Amniotic epithelial cell (primary cell): ENCODE measurements at regions not wholly inside any gene's neighbourhood (a gene's known extent, or its start where the extent isn't known, plus 50 kb on each side); places are given as distances from the start of the nearest gene placed in this dataset.

Experiments
- DNase-seq: peaks from one replicate; pipeline ENCODE4 v3.0.0-alpha.2; 2010; ENCODE audit warnings: low read depth

DNA sequence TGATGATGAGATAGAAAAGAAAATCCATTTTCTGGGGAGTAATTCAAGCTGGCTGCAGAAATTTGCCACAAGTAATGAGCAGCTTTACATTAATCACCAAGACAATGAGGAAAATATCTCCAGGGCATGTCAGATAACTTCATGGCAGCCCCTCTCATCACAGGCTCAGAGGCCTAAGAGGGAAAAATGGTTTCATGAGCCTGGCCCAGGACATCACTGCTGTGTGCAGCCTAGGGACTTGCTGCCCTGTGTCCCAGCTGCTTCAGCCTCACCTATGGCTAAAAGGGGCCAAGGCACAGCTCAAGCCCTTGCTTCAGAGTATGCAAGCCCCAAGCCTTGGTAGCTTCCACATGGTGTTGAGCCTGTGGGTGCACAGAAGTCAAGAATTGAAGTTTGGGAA, 161.7 kb downstream of the OPA1 start:
- DNase-seq: no peak

GRCh38 chr3:193756536-193756935, 163.5 kb downstream of the OPA1 start:
- DNase-seq: no peak

DNA sequence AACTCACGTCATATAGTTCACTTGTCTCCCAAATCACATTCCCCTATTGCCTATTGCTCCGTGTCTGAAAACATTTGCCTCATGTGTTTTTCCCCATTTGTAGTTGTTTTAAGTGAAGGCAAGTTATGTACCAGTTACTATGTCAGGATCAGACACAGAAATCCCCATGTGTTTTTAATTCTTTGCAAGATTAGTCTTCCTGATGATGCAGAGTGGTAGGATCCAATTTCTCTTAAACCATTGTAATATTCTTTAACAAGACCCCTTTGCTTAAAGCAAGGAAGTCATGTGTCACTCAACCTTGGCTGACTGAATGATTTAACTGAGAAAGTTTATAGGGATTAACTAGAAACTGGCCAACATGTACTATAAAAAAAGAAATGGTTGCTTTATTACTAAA, 164.4 kb downstream of the OPA1 start:
- DNase-seq: no peak

DNA sequence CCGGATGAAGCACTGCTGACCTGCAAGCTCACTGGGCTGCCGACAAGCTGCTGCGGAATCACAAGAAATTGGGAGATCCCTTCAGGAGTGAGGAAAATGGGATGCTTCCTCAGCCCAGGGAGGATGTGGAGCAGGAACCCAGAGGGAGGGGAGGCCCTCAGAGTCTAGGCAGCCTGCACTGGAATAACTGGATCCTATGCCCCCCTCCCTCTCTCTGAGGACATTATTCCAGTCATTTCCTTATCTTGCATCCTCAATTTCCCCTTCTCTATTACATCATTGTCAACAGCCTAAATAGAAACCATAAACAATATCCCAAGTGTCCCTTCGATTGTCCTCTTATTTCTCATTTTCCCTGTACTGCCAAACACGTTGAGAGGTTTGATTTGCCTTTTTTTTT, 169.0 kb downstream of the OPA1 start:
- DNase-seq: no peak

GRCh38 chr3:193762657-193763056, 169.6 kb downstream of the OPA1 start:
- no peak for DNase-seq

- DNase-seq: no peak
Observed at GRCh38 chr3:193764959-193765358, 172.0 kb downstream of the OPA1 start.

- no peak for DNase-seq
Observed at GRCh38 chr3:193767353-193768069, 174.5 kb downstream of the OPA1 start.

GRCh38 chr3:193768070-193768394, 175.0 kb downstream of the OPA1 start:
- peak; percentile 31 for DNase-seq

GRCh38 chr3:193769437-193769836, 176.4 kb downstream of the OPA1 start:
- DNase-seq: no peak

- DNase-seq: no peak
Observed at GRCh38 chr3:193771011-193771652, 178.1 kb downstream of the OPA1 start.

GRCh38 chr3:193771653-193772421, 178.8 kb downstream of the OPA1 start:
- DNase-seq: no peak

- DNase-seq: no peak
Observed at GRCh38 chr3:193772422-193772763, 179.4 kb downstream of the OPA1 start.

DNA sequence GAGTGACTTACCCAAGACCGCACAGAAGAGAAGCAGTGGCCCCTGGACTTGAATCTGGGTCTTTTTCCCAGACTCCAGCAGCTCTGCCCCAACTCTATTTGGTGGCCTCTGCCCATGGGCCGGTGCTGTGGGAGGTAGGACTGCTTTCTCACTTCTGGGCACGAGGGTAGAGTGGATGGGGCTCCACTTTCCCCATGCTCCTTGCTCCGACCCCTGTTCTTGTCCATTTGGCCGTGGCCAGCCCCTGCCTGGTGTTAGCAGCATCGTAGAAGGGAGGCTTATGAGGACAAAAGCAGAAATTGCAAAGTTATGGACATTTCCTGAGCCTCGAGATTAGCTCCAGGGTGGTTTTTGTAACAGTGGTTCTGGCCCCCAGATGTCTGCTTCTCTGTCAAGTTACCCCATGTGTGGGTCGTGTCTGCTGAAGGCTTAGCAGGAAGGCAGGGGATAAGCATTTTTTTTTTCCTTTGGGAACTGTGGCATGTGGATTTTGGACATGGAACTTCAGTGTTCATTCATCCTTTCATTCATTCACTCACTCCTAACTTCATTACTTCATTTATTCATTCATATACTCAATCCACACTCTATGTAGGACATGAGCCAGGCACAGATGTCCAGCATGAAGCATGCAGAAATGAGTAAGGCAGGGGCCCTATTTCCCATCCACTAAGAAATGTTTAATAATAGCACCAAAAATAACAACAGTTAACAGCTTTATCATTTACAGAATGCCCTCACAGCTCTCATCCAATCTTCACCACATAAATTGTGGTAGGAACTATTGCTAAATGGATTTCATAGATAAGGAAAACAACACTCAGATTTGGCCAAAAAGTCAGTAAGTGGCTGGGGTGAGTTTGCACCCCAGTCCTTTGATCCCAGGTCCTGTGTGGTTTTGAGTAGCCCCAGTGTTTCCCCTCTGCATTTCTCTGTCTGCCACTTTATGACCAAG, 180.5 kb downstream of the OPA1 start:
- DNase-seq: peak; percentile 55

DNA sequence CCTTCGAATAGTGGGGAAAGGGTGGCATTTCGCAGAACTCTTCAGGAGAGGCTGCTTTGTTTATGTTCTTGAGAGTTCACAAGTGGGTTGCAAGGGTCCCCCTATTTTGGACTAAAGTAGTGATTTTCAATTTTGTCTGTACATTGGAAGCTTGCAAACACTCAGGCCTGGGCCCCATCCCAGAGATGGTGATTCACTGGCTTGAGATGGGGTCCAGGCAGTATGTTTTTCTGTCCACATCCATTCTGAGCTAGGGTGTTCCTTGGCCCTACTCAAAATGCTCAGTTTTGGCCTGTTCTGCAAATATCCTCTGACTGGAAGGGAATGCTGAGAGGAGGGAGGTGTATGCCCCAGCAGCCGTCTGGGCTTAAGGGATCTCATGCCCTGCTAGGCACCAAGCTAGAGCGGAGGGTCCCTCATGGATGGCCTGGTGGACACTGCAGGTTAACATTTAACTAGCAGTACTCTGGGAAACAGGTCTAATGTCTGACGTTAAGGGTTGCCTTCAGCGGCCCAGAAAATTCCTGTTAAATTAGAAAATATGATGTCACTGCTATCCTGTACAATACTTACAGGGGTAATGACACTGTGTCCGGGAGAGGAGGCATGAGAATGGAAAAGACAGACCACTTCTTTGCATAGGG, 181.4 kb downstream of the OPA1 start:
- no peak for DNase-seq

DNA sequence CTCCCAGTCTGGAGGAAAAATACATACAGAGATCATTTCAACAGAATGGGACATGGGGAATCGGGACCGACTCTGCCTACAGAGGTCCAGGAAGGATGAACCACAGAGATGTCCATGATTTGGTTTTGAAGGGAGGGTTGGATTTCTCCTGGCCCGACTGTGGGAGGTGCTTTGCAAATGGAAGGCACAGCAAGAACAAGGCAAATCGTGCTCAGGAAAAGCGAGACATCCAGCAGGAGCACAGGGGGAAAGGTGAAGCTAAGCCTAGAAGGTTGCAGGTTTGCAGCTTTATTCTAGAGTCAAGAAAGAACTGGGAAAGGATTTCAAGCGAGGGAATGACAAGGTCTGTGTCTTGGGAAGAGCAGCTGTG, 181.9 kb downstream of the OPA1 start:
- DNase-seq: no peak

- DNase-seq: no peak
Observed at GRCh38 chr3:193775421-193776077, 182.5 kb downstream of the OPA1 start.

GRCh38 chr3:193776626-193777358, 183.8 kb downstream of the OPA1 start:
- DNase-seq: no peak

DNA sequence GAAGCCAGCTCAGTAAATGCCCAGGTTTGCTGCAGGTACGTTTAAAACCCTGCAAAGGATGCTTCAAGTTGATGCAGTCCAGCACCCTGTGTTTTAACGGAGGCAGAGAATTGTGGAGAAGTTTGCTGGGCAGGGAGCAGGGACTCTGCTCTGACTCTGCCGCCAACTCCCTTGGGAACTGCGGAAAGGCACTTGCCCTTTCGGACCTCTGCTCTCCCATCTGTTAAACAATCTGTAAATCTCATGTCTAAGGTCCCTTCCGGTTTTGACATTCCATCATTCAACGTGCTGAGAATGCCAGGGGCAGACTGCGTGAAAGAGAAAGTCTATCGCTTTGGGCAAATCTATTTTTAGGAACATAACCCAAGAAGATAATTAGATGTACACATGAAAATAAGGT, 184.5 kb downstream of the OPA1 start:
- no peak for DNase-seq

DNA sequence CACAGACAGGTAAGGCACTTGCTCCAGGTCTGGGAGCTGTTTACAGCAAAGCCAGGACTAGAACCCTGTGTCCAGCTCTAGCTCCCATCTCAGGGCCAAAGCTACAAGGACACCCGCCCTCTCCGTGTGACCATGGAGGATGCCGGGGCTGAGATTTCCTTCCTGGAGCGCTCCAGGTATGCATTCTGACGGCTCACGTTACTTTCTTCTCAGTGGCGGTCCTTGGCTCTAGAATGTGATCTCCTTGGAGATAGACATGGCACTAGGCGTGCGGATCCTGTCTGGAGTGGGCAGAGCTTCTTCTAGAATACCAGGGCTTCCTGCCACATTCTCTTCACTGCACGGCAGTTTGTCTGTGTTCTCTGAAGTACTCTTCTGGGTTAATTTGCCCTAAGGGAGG, 185.7 kb downstream of the OPA1 start:
- DNase-seq: no peak

DNA sequence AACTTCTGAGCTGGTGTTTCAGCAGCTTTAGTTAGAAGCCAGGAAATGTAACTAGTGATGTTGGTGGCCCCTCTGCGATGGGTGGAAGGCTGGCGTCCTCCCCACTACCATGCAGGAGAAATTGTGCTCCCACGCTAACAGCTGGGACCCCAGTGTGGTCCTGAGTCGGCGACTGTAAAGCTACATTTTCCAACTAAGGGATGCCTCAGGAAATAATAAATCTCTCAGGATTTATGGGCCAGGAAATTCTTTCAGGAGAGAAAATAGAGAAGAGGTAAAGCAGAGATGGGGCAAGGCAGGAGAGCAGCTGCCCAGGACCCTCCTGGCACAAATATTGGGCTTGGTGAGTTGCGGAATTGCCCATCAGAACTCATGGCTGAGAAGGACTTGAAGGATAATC, 186.9 kb downstream of the OPA1 start:
- no peak for DNase-seq

DNA sequence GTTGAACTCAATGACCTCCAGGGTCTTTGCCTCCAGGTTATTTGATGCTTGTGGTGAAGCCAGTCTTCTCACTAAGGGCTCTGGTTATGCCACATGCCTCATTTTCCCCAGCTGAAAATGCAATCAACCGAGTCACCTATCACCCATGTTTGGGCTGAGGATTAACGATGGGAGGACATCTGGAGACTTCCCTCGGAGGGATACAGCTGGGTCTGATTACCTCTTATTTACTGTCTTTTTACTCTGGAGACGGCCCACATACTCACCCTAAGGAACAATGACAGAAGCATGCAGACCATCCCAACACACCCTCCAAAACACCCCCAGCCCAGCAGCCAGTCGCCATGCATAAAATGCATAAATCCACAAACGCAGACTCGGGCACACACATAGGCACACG, 187.4 kb downstream of the OPA1 start:
- no peak for DNase-seq
